ENCODE measurements at regions not wholly inside any gene's neighbourhood (a gene's known extent, or its start where the extent isn't known, plus 50 kb on each side); places are given as distances from the start of the nearest gene placed in this dataset.
"Not testable (repeated sequence)": the region's sequence is repeated elsewhere in the genome, so short reads cannot be mapped to it uniquely, and the experiment has no call there.

GRCh38 chr5:163089926-163090325, 347.5 kb upstream of the CCNG1 start:
- no peak overlapping the region for H3K4me3 ChIP-seq (ENCODE audit: low read length)
- DNase-seq (ENCODE audit: low read depth), result no peak
- no peak for TF ChIP-seq CTCF (conservative IDR thresholded peaks at IDR 0.05; ENCODE audit: low read length)

- no peak for DNase-seq (ENCODE audit: low read depth)
- H3K4me3 ChIP-seq (ENCODE audit: low read length), result no peak overlapping the region
- TF ChIP-seq CTCF (conservative IDR thresholded peaks at IDR 0.05; ENCODE audit: low read length), result no peak
Observed at GRCh38 chr5:163094492-163095180, 342.8 kb upstream of the CCNG1 start.

- DNase-seq (ENCODE audit: low read depth), result no peak
- no peak for TF ChIP-seq CTCF (conservative IDR thresholded peaks at IDR 0.05; ENCODE audit: low read length)
- no peak overlapping the region for H3K4me3 ChIP-seq (ENCODE audit: low read length)
Observed at GRCh38 chr5:163104464-163104863, 332.9 kb upstream of the CCNG1 start.

GRCh38 chr5:163105456-163105855, 331.9 kb upstream of the CCNG1 start:
- no peak for DNase-seq (ENCODE audit: low read depth)
- no peak overlapping the region for H3K4me3 ChIP-seq (ENCODE audit: low read length)
- TF ChIP-seq CTCF (conservative IDR thresholded peaks at IDR 0.05; ENCODE audit: low read length), result no peak

GRCh38 chr5:163106098-163106497, 331.3 kb upstream of the CCNG1 start:
- no peak for TF ChIP-seq CTCF (conservative IDR thresholded peaks at IDR 0.05; ENCODE audit: low read length)
- no peak overlapping the region for H3K4me3 ChIP-seq (ENCODE audit: low read length)
- no peak for DNase-seq (ENCODE audit: low read depth)

- TF ChIP-seq CTCF (conservative IDR thresholded peaks at IDR 0.05; ENCODE audit: low read length), result no peak
- H3K4me3 ChIP-seq (ENCODE audit: low read length), result no peak overlapping the region
- no peak for DNase-seq (ENCODE audit: low read depth)
Observed at GRCh38 chr5:163108351-163108750, 329.0 kb upstream of the CCNG1 start.

- DNase-seq (ENCODE audit: low read depth), result no peak
- no peak overlapping the region for H3K4me3 ChIP-seq (ENCODE audit: low read length)
- TF ChIP-seq CTCF (conservative IDR thresholded peaks at IDR 0.05; ENCODE audit: low read length), result no peak
Observed at GRCh38 chr5:163115011-163115410, 322.4 kb upstream of the CCNG1 start.

- DNase-seq (ENCODE audit: low read depth); H3K4me3 ChIP-seq (ENCODE audit: low read length): not testable (repeated sequence)
Observed at GRCh38 chr5:163116618-163117017, 320.8 kb upstream of the CCNG1 start.

All from AG10803 (cell line).